K562 (cell line): ENCODE measurements at regions not wholly inside any gene's neighbourhood (a gene's known extent, or its start where the extent isn't known, plus 50 kb on each side); places are given as distances from the start of the nearest gene placed in this dataset.

Source experiments
- ATAC-seq: fragments of 200-7000 bp; cut with Tn5 transposase; 3 replicates; pipeline ENCODE4 v1.9.1; 2020; ENCODE audit warnings: moderate library complexity
- BruUV-seq: library from RNA; stranded (reverse); fragments of 400-500 nt; replicated peaks from 2 replicates; lab custom pipeline; 2021; lab: Mats Ljungman, UMichigan
- CTCF ChIA-PET: fragments of 300-600 bp; formaldehyde crosslinking; extraction: SDS; loops from one replicate; lab custom pipeline; 2021; ENCODE audit warnings: low intra/inter-chr PET ratio; lab: Yijun Ruan, JAX
- POLR2A ChIA-PET: fragments of 300-600, 350-650 bp; sonication (Branson Sonifier 250); formaldehyde crosslinking; extraction: SDS; loops from one replicate; lab custom pipeline; 2021; ENCODE audit warnings: antibody characterized with exemption, inconsistent platforms; lab: Yijun Ruan, JAX
- DNase-seq, 4 experiments: peaks; one replicate each; pipeline versions ENCODE4 v3.0.0 to v3.0.0-alpha.2; 2011 to 2018; ENCODE audit warnings: low spot score in 3 of 4, mixed read lengths in 3 of 4; ENCODE audit errors: extremely low read depth in 1 of 4
- FAIRE-seq: peaks from 2 replicates; lab custom pipeline; 2011; peaks lifted over from hg19 to GRCh38; lab: Jason Lieb, UNC
- H2AFZ ChIP-seq: 2 replicates; pipeline ENCODE4 v1.6.0; 2011; ENCODE audit warnings: low read depth, low read length, control low read depth, inconsistent platforms
- H3K27ac ChIP-seq: fragments of 200-600 bp; 3 replicates; pipeline ENCODE4 v1.8.0; 2011; ENCODE audit warnings: low read depth, mild to moderate bottlenecking, control low read depth, inconsistent platforms, low read length, moderate library complexity, mixed read lengths; ENCODE audit errors: extremely low read depth
- H3K27me3 ChIP-seq, 2 experiments: fragments of 300-600 bp in 1 of 2; 2 replicates in 1 of 2; 3 replicates in 1 of 2; pipeline versions ENCODE4 v1.6.0 to v1.8.0; 2011; ENCODE audit warnings: inconsistent platforms in 2 of 2, low read length in 2 of 2, mild to moderate bottlenecking in 1 of 2, mixed read lengths in 1 of 2, moderate library complexity in 1 of 2; ENCODE audit not compliant: control insufficient read depth in 2 of 2, insufficient read depth in 2 of 2
- H3K36me3 ChIP-seq: fragments of 300-600 bp; 3 replicates; pipeline ENCODE4 v1.8.0; 2011; ENCODE audit warnings: mild to moderate bottlenecking, low read length, inconsistent platforms; ENCODE audit not compliant: control insufficient read depth, insufficient read depth
- H3K4me1 ChIP-seq, 2 experiments: fragments of 200-600 bp in 1 of 2; replicated peaks in 1 of 2; 2 replicates in 1 of 2; 3 replicates in 1 of 2; pipeline versions ENCODE4 v1.5.1 to v1.8.0; 2011; ENCODE audit warnings: inconsistent platforms in 2 of 2, low read length in 2 of 2, mild to moderate bottlenecking in 1 of 2, mixed read lengths in 1 of 2, moderate library complexity in 1 of 2; ENCODE audit not compliant: control insufficient read depth in 2 of 2, insufficient read depth in 2 of 2
- H3K4me2 ChIP-seq: 2 replicates; pipeline ENCODE4 v1.6.1; 2011; ENCODE audit warnings: low read length, control low read depth, inconsistent platforms, mixed read lengths; ENCODE audit not compliant: insufficient read depth
- H3K4me3 ChIP-seq: fragments of 200-600 bp; sonication (generic), shearing (Covaris generic); 2 replicates; pipeline ENCODE4 v1.5.1; 2016; ENCODE audit warnings: control low read depth, inconsistent platforms
- H3K79me2 ChIP-seq: fragments of 200-600 bp; 3 replicates; pipeline ENCODE4 v1.8.0; 2011; ENCODE audit warnings: low read length, inconsistent platforms; ENCODE audit not compliant: control insufficient read depth, insufficient read depth
- H3K9ac ChIP-seq, 2 experiments: 2 replicates each; pipeline versions ENCODE4 v1.6.0 to v1.6.1; 2011; ENCODE audit warnings: low read depth in 2 of 2, low read length in 2 of 2, control low read depth in 1 of 2, inconsistent platforms in 1 of 2, mild to moderate bottlenecking in 1 of 2, mixed read lengths in 1 of 2; ENCODE audit not compliant: insufficient read depth in 1 of 2
- H3K9me1 ChIP-seq: one replicate; pipeline ENCODE4 v1.6.0; 2011; ENCODE audit warnings: inconsistent platforms, mild to moderate bottlenecking, low read length, moderate library complexity; ENCODE audit not compliant: control insufficient read depth, insufficient read depth
- H3K9me3 ChIP-seq: replicated peaks from 2 replicates; pipeline ENCODE4 v1.5.1; 2011; ENCODE audit warnings: low read depth, low read length, inconsistent platforms; ENCODE audit not compliant: control insufficient read depth, insufficient read depth
- H4K20me1 ChIP-seq: replicated peaks from 2 replicates; pipeline ENCODE4 v1.6.1; 2011; ENCODE audit warnings: low read length, inconsistent platforms, mixed read lengths; ENCODE audit not compliant: control insufficient read depth, insufficient read depth
- CHAMP1 ChIP-seq: fragments of 450-650 bp; IDR thresholded peaks from 2 replicates; pipeline ENCODE4 v1.6.1; 2016; ENCODE audit warnings: mild to moderate bottlenecking
- CUX1 ChIP-seq: fragments of 200-800 bp; sonication (Bioruptor generic); IDR thresholded peaks from 2 replicates; pipeline ENCODE4 v1.6.1; 2016; ENCODE audit warnings: missing genetic modification characterization, missing compliant biosample characterization
- ESRRA ChIP-seq: fragments of 450-650 bp; IDR thresholded peaks from 2 replicates; pipeline ENCODE4 v1.6.1; 2014; ENCODE audit warnings: low read depth, mild to moderate bottlenecking, moderate library complexity, borderline replicate concordance
- FUS ChIP-seq: fragments of 200-400 bp; formaldehyde crosslinking; optimal IDR thresholded peaks from 2 replicates; pipeline ENCODE3; 2017; ENCODE audit warnings: low read depth, low read length
- HDGF ChIP-seq: fragments of 450-650 bp; IDR thresholded peaks from 2 replicates; pipeline ENCODE4 v1.6.1; 2016
- JUNB ChIP-seq: fragments of 450-650 bp; formaldehyde crosslinking; conservative IDR thresholded peaks from 2 replicates; pipeline ENCODE4 v1.4.0; 2020; ENCODE audit warnings: mild to moderate bottlenecking
- XRCC3 ChIP-seq: fragments of 450-650 bp; IDR thresholded peaks from 2 replicates; pipeline ENCODE4 v1.6.1; 2017; ENCODE audit warnings: mild to moderate bottlenecking, moderate library complexity
- ZKSCAN8 ChIP-seq: fragments of 200-800 bp; sonication (Bioruptor generic); IDR thresholded peaks from 2 replicates; pipeline ENCODE4 v1.6.1; 2016; ENCODE audit warnings: missing genetic modification characterization, missing compliant biosample characterization
- WGBS: fragments of 100-300 bp; shearing (Covaris generic); methylation state at CpG from one replicate; pipeline ENCODE4 v1.1.6; 2016; ENCODE audit warnings: low coverage, mixed read lengths; ENCODE audit not compliant: insufficient coverage; ENCODE audit errors: missing lambda C conversion rate; 5-methylcytosine and 5-hydroxymethylcytosine counted together
- in situ Hi-C: fragments of 300-500 bp; cut with MboI; formaldehyde crosslinking; loops from 4 replicates; pipeline ENCODE4 v1.15.0; 2018; ENCODE audit warnings: inconsistent platforms, mixed read lengths
- intact Hi-C: fragments of 100-400 bp; cut with micrococcal nuclease; formaldehyde crosslinking; loops from 2 replicates; pipeline ENCODE4 v1.14.2; 2022

- no peak for TF ChIP-seq CUX1 (CRISPR knock-in tag)
Observed at GRCh38 chr1:98460136-98460535, 201.4 kb upstream of the SNX7 start (continued).

GRCh38 chr1:98459486-98459870 is 202.0 kb upstream of the SNX7 start:
- CTCF ChIA-PET, result no interaction called here
- Histone ChIP-seq H3K4me1 (no peaks in the 10 kb centered on the region), H3K79me2 (no peaks in the 10 kb centered on the region), H3K4me3 (no peak overlapping the region), H2AFZ (no peak overlapping the region), H3K9me3 (no peaks in the 10 kb centered on the region), H3K9me1 (no peaks in the 10 kb centered on the region), H4K20me1 (no peaks in the 10 kb centered on the region), H3K36me3 (no peaks in the 10 kb centered on the region), H3K9ac (no peak overlapping the region), H3K27me3 (no peaks in the 10 kb centered on the region), H3K4me2 (no peak overlapping the region), H3K27ac (no peak overlapping the region)
- no peak for ATAC-seq
- POLR2A ChIA-PET, result no interaction called here
- FAIRE-seq, result no peak
- DNase-seq, result no peak
- WGBS, result 0% methylated on average over 2 of the region's 2 CpGs
- BruUV-seq, result no TSS peak
- intact Hi-C loops, result no loop called here
- TF ChIP-seq HDGF (no peak), JUNB (CRISPR knock-in tag) (no peak), ZKSCAN8 (CRISPR knock-in tag) (no peak), CHAMP1 (no peak), ESRRA (no peak), XRCC3 (no peak), FUS (no peak)
- in situ Hi-C loops, result no loop called here
